T-helper 2 cell treated with Interferon-gamma antibody and Interleukin-4, amounts not matched to agents 5 μg/mL and 100 μg/mL, for 36 hours (primary cell): ENCODE measurements at regions not wholly inside any gene's neighbourhood (a gene's known extent, or its start where the extent isn't known, plus 50 kb on each side); places are given as distances from the start of the nearest gene placed in this dataset.

Experiments used
- DNase-seq: peaks from one replicate; pipeline ENCODE4 v3.0.0; 2021; ENCODE audit warnings: low spot score
- H3K27ac Mint-ChIP-seq: one replicate; pipeline ENCODE4 v1.8.0; 2021; ENCODE audit warnings: mild to moderate bottlenecking, mixed read lengths
- H3K27me3 Mint-ChIP-seq: one replicate; pipeline ENCODE4 v1.8.0; 2021; ENCODE audit warnings: low read depth, mixed read lengths
- H3K36me3 Mint-ChIP-seq: one replicate; pipeline ENCODE4 v1.8.0; 2021; ENCODE audit warnings: low read depth, mixed read lengths
- H3K4me1 Mint-ChIP-seq: one replicate; pipeline ENCODE4 v1.8.0; 2021; ENCODE audit warnings: low read depth, mixed read lengths
- H3K4me3 Mint-ChIP-seq: one replicate; pipeline ENCODE4 v1.8.0; 2022; ENCODE audit warnings: mild to moderate bottlenecking, moderate library complexity, mixed read lengths
- H3K9me3 Mint-ChIP-seq: one replicate; pipeline ENCODE4 v1.8.0; 2021; ENCODE audit warnings: mixed read lengths

GRCh38 chr18:39415471-39415870, 1849.9 kb upstream of the CELF4 start:
- Mint-ChIP-seq H3K9me3 (peaks cover 6% of the 10 kb centered on the region), H3K27ac (no peak overlapping the region), H3K27me3 (no peaks in the 10 kb centered on the region), H3K4me3 (no peak overlapping the region), H3K36me3 (no peaks in the 10 kb centered on the region), H3K4me1 (peaks cover 5% of the 10 kb centered on the region)
- no peak for DNase-seq

DNA sequence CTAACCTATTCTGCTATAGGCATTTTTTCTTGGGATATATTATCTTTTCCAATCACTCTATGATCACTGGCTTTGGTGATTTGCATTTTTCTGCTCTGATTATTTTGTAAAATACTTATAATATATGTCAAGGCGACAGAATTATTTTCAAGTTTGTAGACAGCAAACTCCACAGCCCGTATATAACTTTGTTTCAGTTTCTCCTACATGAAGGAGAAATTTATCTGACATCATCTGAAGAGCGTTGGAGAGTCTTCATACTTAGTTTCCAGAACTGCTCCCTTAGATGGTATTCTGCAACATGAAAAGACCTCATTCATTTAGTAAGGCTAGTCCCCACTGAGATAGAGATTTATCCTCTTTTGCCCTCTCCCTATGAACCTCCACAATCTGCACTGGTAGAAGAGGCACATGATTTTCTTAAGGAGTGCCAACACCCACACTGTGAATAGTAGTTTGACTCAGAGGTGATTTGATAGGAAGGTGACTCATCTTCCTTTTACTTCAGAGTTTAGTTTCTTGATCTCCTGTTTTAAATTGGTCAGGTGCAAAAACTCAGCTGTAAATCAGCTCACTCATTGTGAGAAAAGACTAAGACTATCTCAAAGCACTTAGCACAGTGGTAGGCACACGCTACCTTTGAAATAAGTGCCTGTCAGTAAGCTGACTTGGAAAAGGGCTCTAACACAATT, 1848.6 kb upstream of the CELF4 start:
- peak; percentile 4 for DNase-seq
- H3K27ac Mint-ChIP-seq: peak overlapping the region; percentile 11

GRCh38 chr18:39406941-39407340, 1841.3 kb upstream of the CELF4 start:
- H3K27me3 Mint-ChIP-seq: no peaks in the 10 kb centered on the region
- H3K27ac Mint-ChIP-seq: no peak overlapping the region
- H3K4me3 Mint-ChIP-seq: no peak overlapping the region
- H3K9me3 Mint-ChIP-seq: no peaks in the 10 kb centered on the region
- DNase-seq: no peak
- H3K36me3 Mint-ChIP-seq: no peaks in the 10 kb centered on the region
- no peaks in the 10 kb centered on the region for H3K4me1 Mint-ChIP-seq

More for the DNA sequence above, 1848.6 kb upstream of the CELF4 start:
- H3K9me3 Mint-ChIP-seq: peaks cover 6% of the 10 kb centered on the region
- no peaks in the 10 kb centered on the region for H3K27me3 Mint-ChIP-seq
- peak overlapping the region; percentile 35 for H3K4me3 Mint-ChIP-seq
- H3K4me1 Mint-ChIP-seq: peaks cover 5% of the 10 kb centered on the region
- no peaks in the 10 kb centered on the region for H3K36me3 Mint-ChIP-seq

GRCh38 chr18:39403121-39403520, 1837.5 kb upstream of the CELF4 start:
- H3K4me3 Mint-ChIP-seq: no peak overlapping the region
- no peaks in the 10 kb centered on the region for H3K4me1 Mint-ChIP-seq
- no peaks in the 10 kb centered on the region for H3K27me3 Mint-ChIP-seq
- H3K36me3 Mint-ChIP-seq: no peaks in the 10 kb centered on the region
- no peak overlapping the region for H3K27ac Mint-ChIP-seq
- DNase-seq: no peak
- H3K9me3 Mint-ChIP-seq: no peaks in the 10 kb centered on the region

DNA sequence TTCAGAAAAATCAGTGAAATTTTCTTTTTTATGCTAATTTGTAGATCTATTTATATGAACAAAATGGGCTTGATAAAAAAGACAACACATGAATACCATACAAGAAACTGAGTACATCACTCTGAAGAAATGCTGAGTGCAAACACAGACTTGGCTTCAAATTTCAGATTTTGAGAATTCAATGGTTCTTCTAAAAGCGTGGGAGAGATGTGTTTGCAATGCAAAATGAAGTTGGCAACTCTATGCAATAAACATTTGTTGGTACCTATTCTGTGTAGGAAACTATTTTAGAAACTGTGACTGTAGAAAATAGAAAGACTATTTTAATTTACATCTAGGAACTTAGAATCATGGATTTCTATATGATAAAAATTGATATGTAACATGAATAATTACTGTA, 1834.1 kb upstream of the CELF4 start:
- no peaks in the 10 kb centered on the region for H3K4me1 Mint-ChIP-seq
- no peaks in the 10 kb centered on the region for H3K36me3 Mint-ChIP-seq
- DNase-seq: no peak
- no peak overlapping the region for H3K27ac Mint-ChIP-seq
- H3K27me3 Mint-ChIP-seq: no peaks in the 10 kb centered on the region
- no peak overlapping the region for H3K4me3 Mint-ChIP-seq
- H3K9me3 Mint-ChIP-seq: peaks cover 10% of the 10 kb centered on the region

DNA sequence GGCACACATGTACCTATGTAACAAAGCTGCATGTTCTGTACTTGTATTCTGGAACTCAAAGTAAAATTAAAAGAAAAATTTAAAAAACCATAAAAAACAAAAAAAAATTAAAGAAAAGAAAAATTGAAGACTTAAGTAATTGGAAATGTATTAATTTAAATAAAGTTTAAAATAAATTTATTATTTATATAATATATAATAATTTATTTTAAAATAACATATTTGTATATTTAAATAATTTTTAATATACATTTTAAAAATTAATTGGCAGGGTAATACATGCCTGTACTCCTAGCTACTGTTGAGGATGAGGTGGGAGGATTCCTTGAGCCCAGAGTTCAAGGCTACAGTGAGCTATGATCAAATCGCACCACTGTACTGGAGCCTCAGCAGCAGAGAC, 1830.6 kb upstream of the CELF4 start:
- Mint-ChIP-seq H3K4me1 (no peaks in the 10 kb centered on the region), H3K4me3 (no peak overlapping the region)

DNA sequence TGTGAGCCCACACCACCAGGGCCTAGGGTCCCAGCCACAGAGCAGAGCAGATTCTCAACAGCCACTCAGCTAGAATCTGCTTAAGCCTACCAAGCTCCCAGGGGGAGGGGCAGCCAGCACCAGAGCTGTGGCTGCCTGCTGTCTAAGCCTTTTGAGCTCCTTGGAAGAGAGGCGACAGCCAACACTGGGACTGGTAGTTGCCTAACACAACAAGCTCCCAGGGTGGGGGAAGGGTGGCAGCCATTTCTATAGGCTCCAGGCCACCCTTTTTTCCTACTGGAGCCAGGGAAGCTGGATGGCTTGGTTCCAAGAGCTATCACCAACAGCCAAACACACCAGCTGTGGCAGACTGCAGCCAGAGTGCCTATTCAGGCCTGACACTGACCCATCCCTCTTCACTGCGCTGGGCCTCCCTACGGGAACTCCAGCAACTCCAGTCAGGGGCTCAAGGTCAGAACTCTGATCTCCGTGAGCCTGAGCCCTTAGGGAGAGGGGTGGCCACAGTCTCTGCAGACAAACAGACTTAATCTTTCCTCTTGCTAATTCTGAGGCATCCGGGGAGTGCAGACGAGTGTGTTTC, 1824.3 kb upstream of the CELF4 start:
- no peaks in the 10 kb centered on the region for H3K4me1 Mint-ChIP-seq
- H3K27ac Mint-ChIP-seq: no peak overlapping the region
- no peaks in the 10 kb centered on the region for H3K36me3 Mint-ChIP-seq
- peaks cover 40% of the 10 kb centered on the region for H3K9me3 Mint-ChIP-seq
- no peak overlapping the region for H3K4me3 Mint-ChIP-seq
- DNase-seq: no peak
- H3K27me3 Mint-ChIP-seq: no peaks in the 10 kb centered on the region

More for the DNA sequence above, 1830.6 kb upstream of the CELF4 start:
- Mint-ChIP-seq H3K27ac (no peak overlapping the region), H3K36me3 (no peaks in the 10 kb centered on the region), H3K9me3 (peaks cover 39% of the 10 kb centered on the region), H3K27me3 (no peaks in the 10 kb centered on the region)
- no peak for DNase-seq

- no peak overlapping the region for H3K27ac Mint-ChIP-seq
- H3K4me1 Mint-ChIP-seq: no peaks in the 10 kb centered on the region
- no peaks in the 10 kb centered on the region for H3K36me3 Mint-ChIP-seq
- H3K9me3 Mint-ChIP-seq: no peaks in the 10 kb centered on the region
- no peaks in the 10 kb centered on the region for H3K27me3 Mint-ChIP-seq
- no peak overlapping the region for H3K4me3 Mint-ChIP-seq
- no peak for DNase-seq
Measured at GRCh38 chr18:39380866-39381265, 1815.3 kb upstream of the CELF4 start.

- no peaks in the 10 kb centered on the region for H3K9me3 Mint-ChIP-seq
- H3K27me3 Mint-ChIP-seq: no peaks in the 10 kb centered on the region
- H3K4me3 Mint-ChIP-seq: no peak overlapping the region
- H3K36me3 Mint-ChIP-seq: no peaks in the 10 kb centered on the region
- H3K4me1 Mint-ChIP-seq: no peaks in the 10 kb centered on the region
- H3K27ac Mint-ChIP-seq: no peak overlapping the region
- DNase-seq: no peak
Measured at GRCh38 chr18:39380186-39380725, 1814.7 kb upstream of the CELF4 start.

GRCh38 chr18:39375066-39375465, 1809.5 kb upstream of the CELF4 start:
- H3K27ac Mint-ChIP-seq: no peak overlapping the region
- H3K4me1 Mint-ChIP-seq: no peaks in the 10 kb centered on the region
- H3K27me3 Mint-ChIP-seq: no peaks in the 10 kb centered on the region
- no peaks in the 10 kb centered on the region for H3K9me3 Mint-ChIP-seq
- no peak overlapping the region for H3K4me3 Mint-ChIP-seq
- H3K36me3 Mint-ChIP-seq: no peaks in the 10 kb centered on the region
- DNase-seq: no peak

DNA sequence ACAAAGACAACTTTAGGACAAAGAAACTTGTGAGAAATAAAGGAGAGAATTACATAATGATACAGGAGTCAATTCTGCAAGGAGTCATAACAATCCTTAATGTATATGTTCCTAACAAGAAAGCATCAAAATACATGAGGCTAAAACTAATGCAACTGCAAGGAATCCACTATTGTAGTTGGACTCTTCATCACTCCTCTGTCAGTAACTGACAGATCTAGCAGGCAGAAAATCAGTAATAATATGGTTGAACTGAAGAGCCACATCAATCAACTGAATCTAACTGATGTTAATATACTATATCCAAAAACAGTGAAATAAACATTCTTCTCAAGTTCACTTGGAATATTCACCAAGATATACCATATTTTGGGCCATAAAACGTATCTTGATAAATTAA, 1806.4 kb upstream of the CELF4 start:
- Mint-ChIP-seq H3K4me3 (no peak overlapping the region), H3K27ac (no peak overlapping the region), H3K4me1 (no peaks in the 10 kb centered on the region), H3K27me3 (no peaks in the 10 kb centered on the region), H3K9me3 (no peaks in the 10 kb centered on the region), H3K36me3 (no peaks in the 10 kb centered on the region)
- DNase-seq: no peak

DNA sequence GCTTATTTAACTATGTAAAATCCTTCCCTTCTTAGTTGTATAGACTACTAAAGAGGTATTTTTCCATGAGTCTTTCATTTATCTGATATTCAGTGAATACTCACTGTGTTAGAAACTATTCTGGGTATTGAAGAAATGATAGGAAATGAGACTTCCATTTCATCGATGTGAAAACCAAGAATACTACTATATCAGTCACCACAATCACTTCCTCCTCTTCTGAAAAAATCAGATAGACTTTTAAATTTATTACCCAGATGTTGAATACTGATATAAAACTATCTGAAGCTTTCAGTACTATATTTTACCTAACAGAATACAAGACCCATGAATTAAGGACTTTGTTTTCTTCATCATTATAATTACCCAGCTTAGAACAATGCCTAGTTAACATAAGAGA, 1801.1 kb upstream of the CELF4 start:
- Mint-ChIP-seq H3K27me3 (no peaks in the 10 kb centered on the region), H3K4me1 (no peaks in the 10 kb centered on the region), H3K4me3 (no peak overlapping the region), H3K36me3 (no peaks in the 10 kb centered on the region), H3K9me3 (peaks cover 8% of the 10 kb centered on the region), H3K27ac (no peak overlapping the region)
- no peak for DNase-seq

- Mint-ChIP-seq H3K27me3 (no peaks in the 10 kb centered on the region), H3K9me3 (peaks cover 8% of the 10 kb centered on the region), H3K4me1 (no peaks in the 10 kb centered on the region), H3K27ac (no peak overlapping the region), H3K36me3 (no peaks in the 10 kb centered on the region), H3K4me3 (no peak overlapping the region)
- DNase-seq: no peak
Measured at GRCh38 chr18:39365836-39366485, 1800.4 kb upstream of the CELF4 start.

DNA sequence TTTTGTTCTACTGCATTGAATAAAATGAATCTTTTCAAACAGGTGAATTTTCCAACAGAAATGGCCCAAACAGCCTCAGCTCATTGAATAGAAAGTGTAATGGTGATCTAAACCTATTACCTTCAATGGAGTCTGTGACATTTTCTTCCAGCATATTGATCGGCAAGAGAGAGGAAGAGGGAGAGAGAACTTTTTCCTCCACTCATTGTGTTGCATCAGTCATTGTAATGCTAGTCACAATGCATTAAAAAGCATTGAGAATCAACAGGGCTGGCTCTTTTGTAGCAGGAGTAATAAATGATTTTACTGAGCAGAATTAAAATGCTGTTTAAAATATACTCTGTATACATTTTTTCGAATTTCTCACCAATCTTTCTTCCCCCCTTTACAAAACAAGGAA, 1794.5 kb upstream of the CELF4 start:
- Mint-ChIP-seq H3K4me1 (no peaks in the 10 kb centered on the region), H3K27me3 (no peaks in the 10 kb centered on the region), H3K4me3 (no peak overlapping the region), H3K27ac (no peak overlapping the region), H3K36me3 (no peaks in the 10 kb centered on the region), H3K9me3 (peaks cover 12% of the 10 kb centered on the region)
- no peak for DNase-seq
